ENCODE measurements at regions not wholly inside any gene's neighbourhood (a gene's known extent, or its start where the extent isn't known, plus 50 kb on each side); places are given as distances from the start of the nearest gene placed in this dataset.

DNA sequence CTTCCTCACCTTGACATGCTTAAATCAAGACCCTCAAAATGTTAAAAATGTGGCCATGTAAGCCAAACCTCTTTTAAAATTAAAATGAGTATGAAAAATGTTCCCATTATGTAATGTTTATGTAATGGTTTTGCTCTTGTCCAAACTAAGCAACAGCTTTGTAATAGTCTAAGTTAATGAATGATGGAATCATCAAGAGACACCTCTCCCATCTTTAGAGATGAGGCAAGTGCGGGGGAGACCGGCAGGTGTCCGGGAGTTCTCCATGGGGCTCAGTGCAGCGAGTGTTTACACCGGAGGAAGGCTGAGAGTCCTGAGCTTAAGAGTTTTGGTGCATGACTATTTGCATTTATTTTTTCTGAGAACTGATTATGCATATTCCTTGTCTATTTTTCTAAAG is 384.9 kb upstream of the RNF32 start:
- Histone ChIP-seq H3K4me3 (ENCODE audit: low read depth in 1 of 2, low read length in 2 of 2) (no peak overlapping the region), H3K36me3 (ENCODE audit: control insufficient read depth in 1 of 2, insufficient read depth in 2 of 2, low read length in 2 of 2) (no peaks in the 10 kb centered on the region), H3K4me1 (ENCODE audit: control insufficient read depth in 1 of 2, insufficient read depth in 2 of 2, low read length in 2 of 2) (no peaks in the 10 kb centered on the region), H3K27ac (ENCODE audit: low read length) (no peak overlapping the region), H3K27me3 (ENCODE audit: low read depth, low read length) (no peaks in the 10 kb centered on the region), H3K9me3 (ENCODE audit: control insufficient read depth in 1 of 2, low read length in 2 of 2) (no peaks in the 10 kb centered on the region)

DNA sequence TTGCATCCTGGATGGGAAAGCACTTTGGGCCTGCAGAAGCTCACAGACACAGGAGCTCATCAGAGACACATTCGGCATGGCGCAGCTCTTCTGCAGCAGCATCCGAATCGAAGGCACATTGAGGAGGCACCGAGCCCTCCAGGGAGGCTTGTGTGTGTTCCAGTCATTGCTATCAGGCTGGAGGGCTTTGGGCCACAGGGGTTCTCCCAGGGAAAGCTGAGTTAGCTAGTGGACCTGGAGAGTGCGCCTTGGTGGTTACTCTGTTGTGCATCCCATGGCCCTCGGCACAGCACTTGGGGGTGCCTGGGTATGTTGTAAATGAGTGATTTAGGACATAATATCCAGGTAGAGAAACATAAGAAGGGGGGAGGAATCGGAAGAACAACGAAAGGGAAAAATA is 388.7 kb upstream of the RNF32 start:
- H3K27me3 ChIP-seq (ENCODE audit: low read depth, low read length): no peaks in the 10 kb centered on the region
- no peak overlapping the region for H3K27ac ChIP-seq (ENCODE audit: low read length)
- H3K4me3 ChIP-seq (ENCODE audit: low read depth in 1 of 2, low read length in 2 of 2): no peak overlapping the region
- no peaks in the 10 kb centered on the region for H3K9me3 ChIP-seq (ENCODE audit: control insufficient read depth in 1 of 2, low read length in 2 of 2)
- no peaks in the 10 kb centered on the region for H3K4me1 ChIP-seq (ENCODE audit: control insufficient read depth in 1 of 2, insufficient read depth in 2 of 2, low read length in 2 of 2)
- no peaks in the 10 kb centered on the region for H3K36me3 ChIP-seq (ENCODE audit: control insufficient read depth in 1 of 2, insufficient read depth in 2 of 2, low read length in 2 of 2)

DNA sequence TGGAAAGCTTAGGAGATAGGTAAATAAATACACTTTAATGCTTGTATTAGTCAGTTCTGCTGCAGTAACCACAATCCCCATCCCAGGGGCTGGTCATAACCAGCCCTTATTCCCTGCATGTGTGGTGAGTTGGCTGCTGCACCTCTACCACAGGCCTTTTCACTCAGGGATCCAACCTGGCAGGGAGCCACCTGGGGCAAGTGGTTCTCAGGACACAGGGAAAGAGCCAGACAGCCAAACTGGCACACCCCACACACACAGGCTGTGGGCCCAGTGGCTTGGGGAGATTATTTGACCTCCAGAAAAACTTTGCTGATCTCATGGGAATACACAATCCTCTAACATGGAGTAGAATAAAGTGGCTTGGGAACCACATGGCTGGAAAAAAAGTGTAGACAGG is 400.0 kb upstream of the RNF32 start:
- Histone ChIP-seq H3K27ac (ENCODE audit: low read length) (no peak overlapping the region), H3K27me3 (ENCODE audit: low read depth, low read length) (no peaks in the 10 kb centered on the region), H3K36me3 (ENCODE audit: control insufficient read depth in 1 of 2, insufficient read depth in 2 of 2, low read length in 2 of 2) (no peaks in the 10 kb centered on the region), H3K9me3 (ENCODE audit: control insufficient read depth in 1 of 2, low read length in 2 of 2) (peaks cover 0 to 5% of the 10 kb centered on the region in 2 donors), H3K4me1 (ENCODE audit: control insufficient read depth in 1 of 2, insufficient read depth in 2 of 2, low read length in 2 of 2) (no peaks in the 10 kb centered on the region), H3K4me3 (ENCODE audit: low read depth in 1 of 2, low read length in 2 of 2) (no peak overlapping the region)

DNA sequence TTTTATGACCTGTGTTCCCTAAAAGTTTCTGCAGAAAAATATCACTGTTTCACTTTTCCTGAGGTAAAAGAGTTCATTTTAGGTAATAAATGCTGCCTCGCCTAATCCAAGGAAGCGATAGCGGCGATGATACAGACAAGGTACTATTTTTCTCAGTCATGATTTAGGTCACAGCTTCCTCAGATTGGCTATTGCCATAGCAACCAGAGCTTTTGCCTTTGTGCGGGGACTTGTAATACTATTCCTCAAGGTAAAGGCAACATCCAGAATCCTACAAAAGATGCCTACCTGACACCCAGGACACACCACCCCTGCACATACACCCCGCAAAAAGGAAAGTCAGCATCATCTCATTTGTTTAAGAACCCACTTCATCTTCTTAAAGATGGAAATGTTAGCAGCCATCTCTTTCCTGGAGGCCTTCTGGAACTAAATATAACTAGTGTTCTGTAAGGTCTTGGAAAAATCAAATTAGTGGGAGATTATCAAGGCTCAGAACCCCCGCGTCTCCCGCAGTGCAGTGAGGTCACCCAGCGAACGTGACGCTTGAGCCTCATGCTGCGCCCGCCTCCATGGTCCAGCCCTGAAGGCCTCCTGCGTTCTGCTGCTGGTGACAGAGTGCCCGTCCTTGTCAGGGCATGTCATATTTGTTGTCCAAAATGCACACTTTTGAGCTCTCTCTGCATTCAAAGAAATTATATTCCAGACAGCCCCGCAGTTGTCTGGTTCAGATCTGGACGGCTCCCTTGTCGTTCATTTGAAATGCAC is 402.0 kb upstream of the RNF32 start:
- no peaks in the 10 kb centered on the region for H3K4me1 ChIP-seq (ENCODE audit: control insufficient read depth in 1 of 2, insufficient read depth in 2 of 2, low read length in 2 of 2)
- H3K4me3 ChIP-seq (ENCODE audit: low read depth in 1 of 2, low read length in 2 of 2): no peak overlapping the region
- H3K36me3 ChIP-seq (ENCODE audit: control insufficient read depth in 1 of 2, insufficient read depth in 2 of 2, low read length in 2 of 2): no peaks in the 10 kb centered on the region
- H3K27ac ChIP-seq (ENCODE audit: low read length): no peak overlapping the region
- H3K27me3 ChIP-seq (ENCODE audit: low read depth, low read length): no peaks in the 10 kb centered on the region
- H3K9me3 ChIP-seq (ENCODE audit: control insufficient read depth in 1 of 2, low read length in 2 of 2): peaks cover 0 to 5% of the 10 kb centered on the region in 2 donors

DNA sequence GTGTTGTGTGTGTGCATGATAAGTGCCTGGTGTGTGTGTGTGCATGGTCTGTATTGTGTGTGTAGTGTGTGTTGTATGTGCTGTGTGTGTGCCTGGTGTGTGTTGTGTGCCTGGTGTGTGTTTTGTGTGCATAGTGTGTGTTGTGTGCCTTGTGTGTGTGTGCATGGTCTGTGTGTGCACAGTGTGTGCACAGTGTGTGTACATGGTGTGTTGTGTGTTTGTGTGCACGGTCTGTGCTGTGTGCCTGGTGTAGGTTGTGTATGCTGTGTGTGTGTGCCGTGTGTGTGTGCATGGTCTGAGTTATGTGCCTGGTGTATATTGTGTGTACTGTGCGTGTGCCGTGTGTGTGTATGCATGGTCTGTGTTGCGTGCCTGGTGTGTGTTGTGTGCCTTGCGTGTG is 403.0 kb upstream of the RNF32 start:
- H3K27ac ChIP-seq (ENCODE audit: low read length): no peak overlapping the region

DNA sequence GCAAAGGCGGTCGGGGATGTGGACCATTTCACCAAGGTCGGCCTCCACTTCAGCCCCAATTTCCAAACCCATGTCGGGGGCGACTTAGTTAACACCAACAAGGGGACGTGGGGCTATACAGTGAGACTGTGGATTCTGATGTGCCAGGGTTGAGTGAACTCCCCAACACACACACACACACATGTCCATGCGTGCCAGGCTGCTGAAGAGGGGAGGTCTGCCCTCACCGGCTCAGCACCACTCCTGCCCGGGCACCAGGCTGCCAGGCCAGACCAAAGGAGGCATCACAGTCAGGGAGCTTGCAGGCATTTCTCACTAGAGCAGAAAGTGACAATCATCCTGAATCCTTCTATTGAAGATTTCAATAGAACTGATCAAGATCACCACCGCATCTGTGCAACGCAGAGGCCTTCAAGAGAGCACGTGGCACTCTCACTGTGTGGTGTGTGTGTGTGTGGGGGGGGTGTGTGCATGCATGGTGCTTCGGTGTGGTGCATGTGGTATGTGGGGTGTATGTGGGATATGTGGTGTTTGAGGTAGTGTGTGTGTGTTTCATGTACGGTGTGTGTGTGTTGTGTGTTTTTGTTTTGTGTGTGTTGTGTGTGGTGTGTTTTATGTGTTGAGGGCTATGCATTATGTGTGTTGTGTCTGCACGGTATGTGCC is 403.5 kb upstream of the RNF32 start:
- H3K27me3 ChIP-seq (ENCODE audit: low read depth, low read length): no peaks in the 10 kb centered on the region
- H3K4me3 ChIP-seq (ENCODE audit: low read depth in 1 of 2, low read length in 2 of 2): no peak overlapping the region
- no peak overlapping the region for H3K27ac ChIP-seq (ENCODE audit: low read length)
- H3K9me3 ChIP-seq (ENCODE audit: control insufficient read depth in 1 of 2, low read length in 2 of 2): peaks cover 0 to 5% of the 10 kb centered on the region in 2 donors
- H3K36me3 ChIP-seq (ENCODE audit: control insufficient read depth in 1 of 2, insufficient read depth in 2 of 2, low read length in 2 of 2): no peaks in the 10 kb centered on the region
- no peaks in the 10 kb centered on the region for H3K4me1 ChIP-seq (ENCODE audit: control insufficient read depth in 1 of 2, insufficient read depth in 2 of 2, low read length in 2 of 2)

More for the DNA sequence above, 403.0 kb upstream of the RNF32 start:
- Histone ChIP-seq H3K36me3 (ENCODE audit: control insufficient read depth in 1 of 2, insufficient read depth in 2 of 2, low read length in 2 of 2) (no peaks in the 10 kb centered on the region), H3K4me3 (ENCODE audit: low read depth in 1 of 2, low read length in 2 of 2) (no peak overlapping the region), H3K4me1 (ENCODE audit: control insufficient read depth in 1 of 2, insufficient read depth in 2 of 2, low read length in 2 of 2) (no peaks in the 10 kb centered on the region), H3K9me3 (ENCODE audit: control insufficient read depth in 1 of 2, low read length in 2 of 2) (peaks cover 0 to 5% of the 10 kb centered on the region in 2 donors), H3K27me3 (ENCODE audit: low read depth, low read length) (no peaks in the 10 kb centered on the region)

DNA sequence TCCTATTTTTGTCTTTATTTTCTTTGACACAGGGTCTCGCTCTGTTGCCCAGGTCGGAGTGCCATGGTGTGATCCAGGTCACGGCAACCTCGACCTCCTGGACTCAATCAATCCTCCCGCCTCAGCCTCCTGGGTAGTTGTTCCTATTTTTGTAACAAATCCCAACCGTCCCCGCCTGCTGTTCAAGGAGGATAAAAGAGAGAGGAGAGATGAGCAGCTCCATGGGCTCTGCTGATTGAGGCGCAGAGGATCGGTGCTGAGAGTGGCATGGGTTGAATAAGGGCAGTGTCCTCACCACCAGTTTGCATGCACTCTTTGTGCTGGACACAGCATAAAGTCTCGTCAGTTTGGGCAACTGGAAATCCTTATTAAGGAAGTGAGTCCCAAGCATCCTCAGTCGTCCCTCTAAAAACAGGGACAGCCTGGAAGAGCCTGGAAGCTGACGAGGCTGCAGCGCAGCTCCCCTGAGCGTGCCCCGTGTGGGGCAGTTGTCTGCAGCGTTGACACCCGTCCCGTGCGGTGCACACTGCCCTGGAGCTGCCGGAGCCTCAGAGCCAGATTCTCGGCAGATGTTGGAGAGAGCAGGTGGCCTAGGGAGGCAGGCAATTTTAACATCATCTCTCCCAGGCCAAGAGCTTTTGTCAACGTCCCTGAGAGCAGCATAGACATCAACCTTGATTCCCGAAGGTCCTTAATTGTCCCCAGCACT is 404.2 kb upstream of the RNF32 start:
- H3K27me3 ChIP-seq (ENCODE audit: low read depth, low read length): no peaks in the 10 kb centered on the region

DNA sequence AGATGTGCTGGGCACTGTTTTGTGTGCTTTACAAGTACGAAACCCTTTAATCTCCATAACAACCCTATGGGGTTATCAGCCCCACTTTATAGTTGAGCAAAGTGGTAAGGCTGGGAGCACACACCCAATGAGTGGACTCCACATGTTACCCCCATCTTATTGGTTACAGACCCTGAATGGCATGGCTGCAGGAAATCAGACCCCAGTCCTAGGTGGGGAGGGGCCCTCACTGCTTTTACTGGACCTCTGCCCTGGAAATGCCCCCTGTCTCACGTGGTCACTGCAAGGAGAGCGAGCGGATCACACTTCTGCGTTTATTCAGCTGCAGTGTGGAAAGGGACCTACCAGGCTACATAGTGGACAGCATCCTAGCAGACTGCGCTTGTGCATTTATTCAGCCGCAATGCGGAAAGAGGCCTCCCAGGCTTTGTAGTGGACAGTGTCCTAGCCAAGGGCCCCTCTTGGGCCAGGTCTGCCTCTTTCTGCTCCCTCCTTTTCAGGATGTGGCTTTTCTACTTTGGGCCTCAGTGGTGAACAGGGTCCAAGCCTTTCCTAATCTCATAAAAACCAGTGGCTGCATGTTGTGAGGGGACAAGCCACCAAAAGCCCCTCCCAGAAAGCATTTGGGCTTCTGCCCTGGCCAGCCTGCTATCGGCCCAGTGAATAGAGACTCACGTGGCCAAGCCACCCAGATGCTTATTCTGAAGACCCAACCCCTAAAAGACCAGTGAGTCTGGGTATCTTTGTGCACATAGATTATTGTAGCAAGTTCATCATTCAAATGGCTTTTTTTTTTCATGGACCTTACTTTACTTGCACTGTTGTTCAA is 405.7 kb upstream of the RNF32 start:
- no peak overlapping the region for H3K4me3 ChIP-seq (ENCODE audit: low read depth in 1 of 2, low read length in 2 of 2)
- H3K27ac ChIP-seq (ENCODE audit: low read length): no peak overlapping the region
- H3K36me3 ChIP-seq (ENCODE audit: control insufficient read depth in 1 of 2, insufficient read depth in 2 of 2, low read length in 2 of 2): no peaks in the 10 kb centered on the region
- no peaks in the 10 kb centered on the region for H3K9me3 ChIP-seq (ENCODE audit: control insufficient read depth in 1 of 2, low read length in 2 of 2)
- no peaks in the 10 kb centered on the region for H3K4me1 ChIP-seq (ENCODE audit: control insufficient read depth in 1 of 2, insufficient read depth in 2 of 2, low read length in 2 of 2)
- no peaks in the 10 kb centered on the region for H3K27me3 ChIP-seq (ENCODE audit: low read depth, low read length)

More for the DNA sequence above, 404.2 kb upstream of the RNF32 start:
- Histone ChIP-seq H3K27ac (ENCODE audit: low read length) (no peak overlapping the region), H3K9me3 (ENCODE audit: control insufficient read depth in 1 of 2, low read length in 2 of 2) (peaks cover 0 to 2% of the 10 kb centered on the region in 2 donors), H3K4me1 (ENCODE audit: control insufficient read depth in 1 of 2, insufficient read depth in 2 of 2, low read length in 2 of 2) (no peaks in the 10 kb centered on the region), H3K36me3 (ENCODE audit: control insufficient read depth in 1 of 2, insufficient read depth in 2 of 2, low read length in 2 of 2) (no peaks in the 10 kb centered on the region), H3K4me3 (ENCODE audit: low read depth in 1 of 2, low read length in 2 of 2) (no peak overlapping the region)

DNA sequence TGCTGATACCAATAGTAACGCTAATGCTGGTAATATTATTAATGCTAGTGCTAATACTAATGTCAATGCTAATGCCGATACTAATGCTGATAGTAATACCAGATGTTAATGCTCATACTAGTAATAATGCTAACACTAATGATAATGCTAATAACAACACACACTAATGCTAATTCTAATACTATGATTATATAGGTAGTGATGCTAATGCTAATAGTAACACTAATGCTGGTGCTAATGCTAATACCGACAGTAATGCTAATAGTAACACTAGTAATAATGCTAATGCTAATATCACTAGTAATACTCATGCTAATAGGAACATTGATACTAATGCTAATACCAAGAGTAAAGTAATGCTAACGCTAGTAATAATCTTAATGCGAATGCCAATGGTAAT is 406.4 kb upstream of the RNF32 start:
- no peaks in the 10 kb centered on the region for H3K36me3 ChIP-seq (ENCODE audit: control insufficient read depth in 1 of 2, insufficient read depth in 2 of 2, low read length in 2 of 2)
- H3K27me3 ChIP-seq (ENCODE audit: low read depth, low read length): no peaks in the 10 kb centered on the region
- H3K9me3 ChIP-seq (ENCODE audit: control insufficient read depth in 1 of 2, low read length in 2 of 2): peaks cover 0 to under 1% of the 10 kb centered on the region in 2 donors
- H3K4me1 ChIP-seq (ENCODE audit: control insufficient read depth in 1 of 2, insufficient read depth in 2 of 2, low read length in 2 of 2): no peaks in the 10 kb centered on the region
- H3K27ac ChIP-seq (ENCODE audit: low read length): no peak overlapping the region
- no peak overlapping the region for H3K4me3 ChIP-seq (ENCODE audit: low read depth in 1 of 2, low read length in 2 of 2)

DNA sequence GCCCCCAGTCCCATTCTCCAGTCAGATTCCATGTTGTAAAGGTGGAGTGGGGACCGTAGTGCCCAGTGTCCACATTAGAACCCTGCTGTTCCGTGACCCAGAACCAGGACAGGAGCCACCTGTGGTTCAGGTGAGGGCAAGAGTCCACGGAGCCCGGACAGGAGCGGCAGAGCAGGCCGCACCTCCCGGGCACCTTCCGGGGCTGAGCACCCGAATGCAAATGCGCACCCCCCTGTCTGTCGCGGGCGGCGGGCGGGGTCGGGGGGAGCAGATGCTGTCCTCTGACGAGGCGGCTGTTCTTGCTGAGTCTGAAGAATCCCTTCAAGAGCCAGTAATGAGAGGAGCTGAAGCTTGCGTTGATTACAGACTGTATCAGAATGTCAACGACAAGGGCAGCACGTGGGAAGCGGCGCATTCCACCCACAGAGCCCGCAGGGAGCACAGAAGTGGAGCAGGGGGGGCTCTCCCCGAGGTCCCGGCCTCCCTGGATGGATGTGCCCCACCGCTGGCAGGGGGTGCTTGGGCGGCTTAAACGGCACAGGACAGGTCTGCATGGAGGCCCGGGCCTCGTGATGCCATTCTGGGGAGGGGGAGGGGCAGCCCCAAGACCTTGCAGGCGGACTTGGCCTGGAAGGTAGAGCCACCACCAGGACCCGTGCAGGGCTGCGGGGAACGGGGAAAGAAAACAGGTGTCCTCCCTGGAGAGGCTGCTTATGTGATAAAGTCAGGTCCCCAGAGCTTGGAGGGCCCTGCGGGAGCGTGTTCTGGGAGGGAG is 407.5 kb upstream of the RNF32 start:
- Histone ChIP-seq H3K36me3 (ENCODE audit: control insufficient read depth in 1 of 2, insufficient read depth in 2 of 2, low read length in 2 of 2) (no peaks in the 10 kb centered on the region), H3K4me1 (ENCODE audit: control insufficient read depth in 1 of 2, insufficient read depth in 2 of 2, low read length in 2 of 2) (no peaks in the 10 kb centered on the region), H3K4me3 (ENCODE audit: low read depth in 1 of 2, low read length in 2 of 2) (no peak overlapping the region), H3K27me3 (ENCODE audit: low read depth, low read length) (no peaks in the 10 kb centered on the region), H3K9me3 (ENCODE audit: control insufficient read depth in 1 of 2, low read length in 2 of 2) (peaks cover 0 to 9% of the 10 kb centered on the region in 2 donors), H3K27ac (ENCODE audit: low read length) (no peak overlapping the region)
